Panc1 (cell line): ENCODE measurements at regions not wholly inside any gene's neighbourhood (a gene's known extent, or its start where the extent isn't known, plus 50 kb on each side); places are given as distances from the start of the nearest gene placed in this dataset.

ENCODE experiments used
- SIN3A ChIP-seq: IDR thresholded peaks from 2 replicates; pipeline ENCODE4 v1.6.1; 2012; ENCODE audit warnings: low read depth, mild to moderate bottlenecking, low read length, moderate library complexity, borderline replicate concordance; ENCODE audit not compliant: insufficient read depth
- TCF7L2 ChIP-seq: IDR thresholded peaks from 2 replicates; pipeline ENCODE4 v1.6.1; 2011; ENCODE audit warnings: mild to moderate bottlenecking, low read depth, low read length, inconsistent platforms
- TF ChIP-seq, protein P1 (sequence below), 2 experiments: IDR thresholded peaks; 2 replicates each; pipeline ENCODE4 v1.6.1; 2011 to 2012; ENCODE audit warnings: low read depth in 2 of 2, control low read depth in 1 of 2, low read length in 1 of 2, mild to moderate bottlenecking in 1 of 2, moderate library complexity in 1 of 2; ENCODE audit not compliant: insufficient read depth in 1 of 2
- TF ChIP-seq, protein P2 (sequence below): fragments of 450-650 bp; IDR thresholded peaks from 2 replicates; pipeline ENCODE4 v1.5.1; 2017; ENCODE audit warnings: mild to moderate bottlenecking

DNA sequence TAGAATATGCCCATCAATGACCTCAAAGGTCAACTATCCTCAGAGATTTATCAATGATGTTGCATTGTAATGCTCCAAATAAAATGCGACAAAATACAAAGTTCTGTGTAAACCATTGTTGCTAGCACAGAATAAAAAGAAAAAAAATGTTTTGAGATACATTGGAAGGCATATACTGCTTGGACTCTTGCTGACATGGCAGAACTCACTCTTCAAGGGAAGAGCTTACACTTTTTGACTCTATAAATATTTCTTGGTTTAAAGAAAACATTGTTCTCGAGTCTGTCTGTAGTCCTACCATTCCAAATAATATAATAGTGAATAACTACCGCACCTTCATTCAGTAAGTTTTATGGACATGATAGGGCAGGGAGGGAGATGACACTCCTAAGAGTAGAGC, 178.7 kb upstream of the RSPO3 start:
- TF ChIP-seq, protein P1, sequence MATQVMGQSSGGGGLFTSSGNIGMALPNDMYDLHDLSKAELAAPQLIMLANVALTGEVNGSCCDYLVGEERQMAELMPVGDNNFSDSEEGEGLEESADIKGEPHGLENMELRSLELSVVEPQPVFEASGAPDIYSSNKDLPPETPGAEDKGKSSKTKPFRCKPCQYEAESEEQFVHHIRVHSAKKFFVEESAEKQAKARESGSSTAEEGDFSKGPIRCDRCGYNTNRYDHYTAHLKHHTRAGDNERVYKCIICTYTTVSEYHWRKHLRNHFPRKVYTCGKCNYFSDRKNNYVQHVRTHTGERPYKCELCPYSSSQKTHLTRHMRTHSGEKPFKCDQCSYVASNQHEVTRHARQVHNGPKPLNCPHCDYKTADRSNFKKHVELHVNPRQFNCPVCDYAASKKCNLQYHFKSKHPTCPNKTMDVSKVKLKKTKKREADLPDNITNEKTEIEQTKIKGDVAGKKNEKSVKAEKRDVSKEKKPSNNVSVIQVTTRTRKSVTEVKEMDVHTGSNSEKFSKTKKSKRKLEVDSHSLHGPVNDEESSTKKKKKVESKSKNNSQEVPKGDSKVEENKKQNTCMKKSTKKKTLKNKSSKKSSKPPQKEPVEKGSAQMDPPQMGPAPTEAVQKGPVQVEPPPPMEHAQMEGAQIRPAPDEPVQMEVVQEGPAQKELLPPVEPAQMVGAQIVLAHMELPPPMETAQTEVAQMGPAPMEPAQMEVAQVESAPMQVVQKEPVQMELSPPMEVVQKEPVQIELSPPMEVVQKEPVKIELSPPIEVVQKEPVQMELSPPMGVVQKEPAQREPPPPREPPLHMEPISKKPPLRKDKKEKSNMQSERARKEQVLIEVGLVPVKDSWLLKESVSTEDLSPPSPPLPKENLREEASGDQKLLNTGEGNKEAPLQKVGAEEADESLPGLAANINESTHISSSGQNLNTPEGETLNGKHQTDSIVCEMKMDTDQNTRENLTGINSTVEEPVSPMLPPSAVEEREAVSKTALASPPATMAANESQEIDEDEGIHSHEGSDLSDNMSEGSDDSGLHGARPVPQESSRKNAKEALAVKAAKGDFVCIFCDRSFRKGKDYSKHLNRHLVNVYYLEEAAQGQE (IDR thresholded peaks at IDR 0.05; ENCODE audit: insufficient read depth in 1 of 2, low read depth in 2 of 2, low read length in 1 of 2): no peak
- TF ChIP-seq SIN3A (no peak), TCF7L2 (no peak)
- TF ChIP-seq, protein P2, sequence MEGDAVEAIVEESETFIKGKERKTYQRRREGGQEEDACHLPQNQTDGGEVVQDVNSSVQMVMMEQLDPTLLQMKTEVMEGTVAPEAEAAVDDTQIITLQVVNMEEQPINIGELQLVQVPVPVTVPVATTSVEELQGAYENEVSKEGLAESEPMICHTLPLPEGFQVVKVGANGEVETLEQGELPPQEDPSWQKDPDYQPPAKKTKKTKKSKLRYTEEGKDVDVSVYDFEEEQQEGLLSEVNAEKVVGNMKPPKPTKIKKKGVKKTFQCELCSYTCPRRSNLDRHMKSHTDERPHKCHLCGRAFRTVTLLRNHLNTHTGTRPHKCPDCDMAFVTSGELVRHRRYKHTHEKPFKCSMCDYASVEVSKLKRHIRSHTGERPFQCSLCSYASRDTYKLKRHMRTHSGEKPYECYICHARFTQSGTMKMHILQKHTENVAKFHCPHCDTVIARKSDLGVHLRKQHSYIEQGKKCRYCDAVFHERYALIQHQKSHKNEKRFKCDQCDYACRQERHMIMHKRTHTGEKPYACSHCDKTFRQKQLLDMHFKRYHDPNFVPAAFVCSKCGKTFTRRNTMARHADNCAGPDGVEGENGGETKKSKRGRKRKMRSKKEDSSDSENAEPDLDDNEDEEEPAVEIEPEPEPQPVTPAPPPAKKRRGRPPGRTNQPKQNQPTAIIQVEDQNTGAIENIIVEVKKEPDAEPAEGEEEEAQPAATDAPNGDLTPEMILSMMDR: no peak
